ENCODE measurements at regions not wholly inside any gene's neighbourhood (a gene's known extent, or its start where the extent isn't known, plus 50 kb on each side); places are given as distances from the start of the nearest gene placed in this dataset.

- no peak for DNase-seq (ENCODE audit: low read depth, low spot score)
These were observed 474.1 kb downstream of the PDGFC start for GRCh38 chr4:156497486-156497885.

DNA sequence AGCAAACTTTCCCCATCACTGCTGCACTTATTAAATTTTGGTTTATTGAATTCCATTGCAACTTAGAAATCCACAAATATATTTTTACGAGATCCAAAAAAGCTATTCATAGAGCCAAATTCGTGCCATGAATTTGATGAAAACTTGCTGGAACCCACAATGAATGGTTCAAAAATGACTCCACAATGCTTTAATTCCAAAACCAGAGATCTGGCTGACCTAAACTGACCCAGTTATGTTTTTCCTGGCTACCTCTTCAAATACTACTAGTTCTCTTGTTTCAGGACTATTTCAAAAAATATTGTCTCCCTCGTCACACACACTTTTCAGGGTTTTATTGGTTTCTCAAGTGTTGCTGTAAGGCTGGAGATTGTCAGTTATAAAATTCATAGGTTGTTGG, 474.8 kb downstream of the PDGFC start:
- DNase-seq (ENCODE audit: low read depth, low spot score): no peak

DNA sequence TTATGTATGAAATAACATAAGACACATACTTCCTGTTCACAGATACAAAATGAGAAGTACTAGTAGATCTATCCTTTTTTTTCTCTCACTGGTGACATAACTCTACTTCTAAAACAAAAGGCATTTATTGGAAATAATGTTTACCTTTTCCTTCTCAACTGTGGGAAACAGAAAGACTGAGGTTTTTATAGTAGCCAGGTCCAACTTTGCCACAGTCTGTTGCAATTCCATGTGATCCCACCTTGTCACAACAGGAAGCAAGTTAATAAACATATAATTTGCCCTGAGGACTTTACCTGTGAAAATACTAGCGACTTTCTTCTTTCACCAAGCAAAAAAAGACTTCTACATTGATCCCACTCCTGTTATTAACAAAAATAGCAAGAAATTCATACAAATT, 475.8 kb downstream of the PDGFC start:
- DNase-seq (ENCODE audit: low read depth, low spot score): no peak

GRCh38 chr4:156495091-156495490, 476.5 kb downstream of the PDGFC start:
- no peak for DNase-seq (ENCODE audit: low read depth, low spot score)

- DNase-seq (ENCODE audit: low read depth, low spot score): no peak
These were observed 477.7 kb downstream of the PDGFC start for GRCh38 chr4:156493858-156494257.

DNA sequence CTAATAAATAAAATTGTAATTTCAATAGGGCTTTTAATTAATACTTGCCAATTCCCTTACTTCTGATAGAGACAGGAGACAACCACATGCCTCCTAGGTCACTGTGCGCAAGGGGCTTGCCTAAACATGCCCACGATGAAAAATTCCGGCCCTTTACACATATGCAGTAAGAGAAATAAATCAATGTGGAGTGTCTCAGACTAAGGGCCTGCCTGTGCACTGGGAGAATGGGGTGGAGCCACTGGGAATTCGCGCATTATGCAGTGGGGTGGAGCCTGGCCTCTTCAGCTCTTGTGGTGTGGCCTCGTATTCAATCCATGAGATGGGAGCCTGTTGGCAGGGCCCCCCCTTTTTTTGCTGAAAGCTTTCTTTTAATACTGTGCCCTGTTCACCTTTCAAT, 484.5 kb downstream of the PDGFC start:
- DNase-seq (ENCODE audit: low read depth, low spot score): no peak

DNA sequence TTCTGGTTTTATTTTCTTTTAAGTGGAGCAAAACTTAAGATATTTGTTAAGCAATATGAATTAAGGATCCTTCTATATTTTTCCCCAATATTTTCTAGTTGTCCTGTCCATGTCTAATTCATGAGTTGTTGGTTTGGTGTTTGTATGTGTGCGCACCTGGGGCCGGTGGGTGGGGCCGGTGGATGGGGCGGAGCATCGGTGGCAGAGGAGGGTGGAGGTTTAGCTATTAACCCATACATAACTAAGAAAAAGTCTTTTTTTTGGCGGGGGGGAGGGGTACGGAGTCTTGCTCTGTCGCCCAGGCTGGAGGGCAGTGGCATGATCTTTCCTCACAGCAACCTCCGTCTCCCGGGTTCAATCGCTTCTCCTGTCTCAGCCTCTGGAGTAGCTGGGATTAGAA, 489.8 kb downstream of the PDGFC start:
- no peak for DNase-seq (ENCODE audit: low read depth, low spot score)

DNA sequence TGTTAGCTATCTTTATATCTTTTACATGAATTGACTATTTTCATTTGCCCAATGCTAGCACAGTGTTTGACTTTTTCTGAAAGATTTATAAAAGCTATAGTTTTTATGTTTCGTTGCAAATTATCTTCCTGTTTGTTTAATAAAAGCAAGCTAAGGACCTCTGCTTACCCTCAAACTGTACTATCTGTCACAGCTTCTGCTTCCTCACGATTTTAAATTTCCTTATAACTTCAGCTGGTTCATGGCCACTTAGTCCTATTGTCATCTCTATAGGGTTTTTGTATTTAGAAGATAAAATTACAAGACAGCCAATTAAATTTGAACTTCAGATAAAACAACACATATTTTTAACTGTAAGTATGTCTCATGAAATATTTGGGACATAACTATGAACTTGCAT, 494.0 kb downstream of the PDGFC start:
- no peak for DNase-seq (ENCODE audit: low read depth, low spot score)

DNA sequence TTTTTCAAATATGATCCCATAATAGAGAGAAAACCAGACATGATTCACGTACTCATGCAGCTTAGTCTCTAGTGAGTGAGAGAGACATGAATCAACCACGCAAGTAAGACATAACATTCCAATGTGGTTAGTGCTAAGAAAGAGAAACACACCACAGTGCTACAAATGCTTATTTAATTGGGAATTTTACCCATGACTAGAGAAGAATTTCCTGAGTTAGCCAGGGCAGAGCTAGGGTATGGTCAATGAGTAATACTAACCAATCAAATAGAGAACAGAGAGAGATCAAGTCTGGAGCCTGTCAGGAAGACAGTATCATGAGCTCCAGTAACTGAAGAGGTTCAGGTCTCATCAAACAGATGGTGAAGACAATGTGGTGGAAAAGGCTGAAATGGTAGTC, 495.2 kb downstream of the PDGFC start:
- peak; percentile 55 for DNase-seq (ENCODE audit: low read depth, low spot score)

GRCh38 chr4:156475322-156475721, 496.3 kb downstream of the PDGFC start:
- DNase-seq (ENCODE audit: low read depth, low spot score): peak; percentile 37

- no peak for DNase-seq (ENCODE audit: low read depth, low spot score)
These were observed 498.4 kb downstream of the PDGFC start for GRCh38 chr4:156473151-156473550.

DNA sequence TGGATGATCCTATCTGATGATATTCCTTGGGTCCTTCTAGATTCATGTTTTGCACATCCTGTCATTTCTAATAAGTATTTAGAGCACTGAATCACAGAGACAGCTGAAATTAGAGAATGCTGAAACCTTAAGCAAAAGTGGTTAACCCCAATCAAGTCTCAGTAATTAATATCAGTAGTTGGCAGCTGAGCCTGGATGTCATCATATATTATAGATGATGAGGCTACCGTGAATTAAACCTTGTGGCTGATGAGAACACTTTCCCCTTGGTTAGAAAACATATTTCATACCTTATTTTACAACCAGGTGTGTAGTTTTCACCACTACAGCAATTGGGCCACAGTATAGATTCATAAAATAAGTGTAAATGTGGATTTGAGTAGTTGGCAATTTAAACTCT, 499.0 kb downstream of the PDGFC start:
- DNase-seq (ENCODE audit: low read depth, low spot score): no peak

GRCh38 chr4:156459584-156459983, 505.9 kb upstream of the CTSO start:
- DNase-seq (ENCODE audit: low read depth, low spot score): no peak

- no peak for DNase-seq (ENCODE audit: low read depth, low spot score)
These were observed 503.2 kb upstream of the CTSO start for GRCh38 chr4:156456830-156457229.

DNA sequence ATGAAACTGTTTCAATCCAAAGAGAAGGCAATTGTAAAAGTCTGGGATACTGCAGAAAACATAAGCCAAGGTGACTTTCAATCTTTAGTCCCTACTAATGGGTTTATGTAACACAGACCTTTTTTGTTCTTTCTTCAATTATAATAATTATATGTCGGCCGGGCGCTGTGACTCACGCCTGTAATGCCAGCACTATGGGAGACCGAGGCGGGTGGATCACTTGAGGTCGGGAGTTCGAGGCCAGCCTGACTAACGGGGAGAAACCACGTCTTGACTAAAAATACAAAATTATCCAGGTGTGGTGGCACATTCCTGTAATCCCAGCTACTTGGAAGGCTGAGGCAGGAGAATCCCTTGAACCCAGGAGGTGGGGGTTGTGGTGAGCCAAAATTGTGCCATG, 489.8 kb upstream of the CTSO start:
- no peak for DNase-seq (ENCODE audit: low read depth, low spot score)

- no peak for DNase-seq (ENCODE audit: low read depth, low spot score)
These were observed 489.2 kb upstream of the CTSO start for GRCh38 chr4:156442912-156443311.

DNA sequence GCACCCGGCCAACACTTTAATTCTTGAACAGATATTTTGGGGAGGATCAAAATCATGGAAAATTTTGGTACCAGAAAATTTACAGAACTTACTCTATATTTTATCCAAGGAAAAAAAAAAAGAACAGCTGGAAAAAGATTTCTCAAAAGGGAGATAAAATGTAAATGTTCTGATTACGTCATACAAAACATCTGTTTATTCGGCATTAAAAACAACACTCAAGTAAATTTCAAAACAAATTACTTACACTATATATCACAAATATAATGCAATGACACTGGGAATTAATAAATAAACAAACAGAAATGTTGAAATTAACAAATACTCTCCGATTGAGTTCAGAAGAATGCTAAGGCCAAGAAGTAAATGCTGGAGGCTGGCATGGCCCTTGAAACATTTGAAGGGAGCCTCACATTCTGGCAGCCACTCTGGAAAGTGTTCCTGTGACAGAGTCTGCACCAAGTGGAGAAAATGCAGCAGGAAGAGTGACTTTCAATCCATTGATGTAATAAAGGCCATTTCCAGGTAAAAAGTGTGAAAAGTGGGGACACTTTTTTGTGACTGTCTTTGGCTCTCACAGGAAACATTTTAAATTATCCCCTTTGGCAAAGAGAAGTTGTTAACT, 486.0 kb upstream of the CTSO start:
- DNase-seq (ENCODE audit: low read depth, low spot score): no peak

- no peak for DNase-seq (ENCODE audit: low read depth, low spot score)
These were observed 484.0 kb upstream of the CTSO start for GRCh38 chr4:156437666-156438065.

GRCh38 chr4:156422576-156422975, 468.9 kb upstream of the CTSO start:
- DNase-seq (ENCODE audit: low read depth, low spot score): no peak

DNA sequence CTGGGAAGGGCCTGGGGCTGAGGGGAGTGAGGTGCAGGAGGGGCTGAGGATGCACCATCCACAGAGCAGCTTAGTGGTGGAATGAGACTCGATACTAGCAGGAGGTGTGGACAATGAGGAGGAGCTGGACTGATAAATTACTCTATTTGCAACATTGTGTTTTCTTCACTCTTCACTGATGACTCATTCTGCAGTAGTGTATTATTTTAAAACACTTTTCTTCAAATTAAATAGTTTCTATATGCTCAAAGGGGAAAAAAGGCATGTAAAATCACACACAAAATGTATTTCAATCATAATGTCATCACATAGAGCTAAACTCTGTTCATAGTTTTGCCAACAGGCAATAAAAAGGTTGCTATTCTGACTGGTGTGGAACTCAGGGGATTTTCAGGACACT, 467.0 kb upstream of the CTSO start:
- DNase-seq (ENCODE audit: low read depth, low spot score): no peak

DNA sequence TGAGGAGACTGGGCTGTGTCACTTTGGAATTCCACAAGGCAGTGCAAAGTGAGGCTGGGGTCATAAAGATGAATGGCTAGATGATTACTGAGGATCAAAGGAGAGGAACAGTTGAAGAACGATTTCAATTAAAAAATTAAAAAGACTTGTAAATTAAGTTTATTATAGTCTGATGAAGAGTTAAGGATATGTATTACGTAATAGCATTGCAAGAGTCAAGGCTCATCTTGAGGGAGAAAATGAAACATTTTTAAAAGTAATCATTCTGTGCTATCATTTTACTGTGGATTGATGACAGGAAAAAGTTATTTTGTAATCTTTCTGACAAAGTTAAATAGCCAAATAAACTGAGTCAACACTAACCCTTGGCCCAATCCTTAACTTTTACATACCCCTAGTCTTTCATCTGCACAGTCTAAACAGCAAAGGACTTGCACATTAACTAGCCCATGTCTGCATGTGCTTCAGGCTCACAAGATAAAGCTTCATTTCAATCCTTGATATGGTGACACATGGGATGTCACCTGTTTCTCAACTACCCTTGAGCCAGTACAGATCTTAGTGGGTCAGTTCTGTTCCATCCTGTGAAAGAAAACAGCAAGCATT, 465.5 kb upstream of the CTSO start:
- DNase-seq (ENCODE audit: low read depth, low spot score): no peak

GRCh38 chr4:156414406-156414805, 460.7 kb upstream of the CTSO start:
- DNase-seq (ENCODE audit: low read depth, low spot score): no peak

DNA sequence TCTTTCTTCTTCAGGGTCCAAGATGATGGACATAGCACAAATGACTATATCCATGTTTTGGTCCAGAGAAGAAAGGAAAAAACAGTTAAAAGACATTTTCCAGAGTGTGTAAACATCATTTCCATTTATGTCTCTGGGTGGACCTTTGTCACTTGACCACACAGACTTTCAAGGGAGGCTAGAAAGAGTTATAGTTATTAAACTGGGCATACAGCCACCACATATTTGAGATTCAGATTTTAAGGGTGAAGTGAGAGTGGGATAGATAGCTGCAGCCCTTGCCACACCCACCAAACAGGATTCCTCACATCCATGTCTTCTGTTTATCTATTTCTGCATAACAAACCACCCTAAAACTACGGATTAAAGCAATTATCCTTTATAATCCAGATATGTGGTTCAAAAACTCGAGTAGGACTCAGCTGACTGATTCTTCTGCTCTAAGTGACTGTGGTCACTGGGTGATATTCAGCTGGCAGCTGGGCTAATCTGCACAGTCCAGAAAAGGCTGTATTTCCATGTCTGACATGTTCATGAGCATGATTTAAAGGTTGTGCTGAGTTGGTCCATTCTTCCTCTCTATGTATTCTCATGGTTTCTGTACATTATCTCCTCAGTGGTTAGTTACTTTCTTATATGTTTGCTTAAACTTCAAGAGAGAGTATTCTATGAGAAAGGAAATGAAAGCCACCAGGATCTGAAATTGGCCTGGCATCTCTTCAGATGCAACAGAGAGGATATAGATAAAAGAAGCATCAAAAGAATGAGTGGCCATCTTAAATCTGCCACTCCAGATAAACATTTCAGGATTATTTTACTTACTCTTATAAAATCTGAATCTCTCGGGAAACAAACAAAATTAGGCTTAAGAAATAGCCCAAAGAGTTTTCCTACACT, 459.8 kb upstream of the CTSO start:
- DNase-seq (ENCODE audit: low read depth, low spot score): no peak
